ENCODE measurements at regions not wholly inside any gene's neighbourhood (a gene's known extent, or its start where the extent isn't known, plus 50 kb on each side); places are given as distances from the start of the nearest gene placed in this dataset.

DNA sequence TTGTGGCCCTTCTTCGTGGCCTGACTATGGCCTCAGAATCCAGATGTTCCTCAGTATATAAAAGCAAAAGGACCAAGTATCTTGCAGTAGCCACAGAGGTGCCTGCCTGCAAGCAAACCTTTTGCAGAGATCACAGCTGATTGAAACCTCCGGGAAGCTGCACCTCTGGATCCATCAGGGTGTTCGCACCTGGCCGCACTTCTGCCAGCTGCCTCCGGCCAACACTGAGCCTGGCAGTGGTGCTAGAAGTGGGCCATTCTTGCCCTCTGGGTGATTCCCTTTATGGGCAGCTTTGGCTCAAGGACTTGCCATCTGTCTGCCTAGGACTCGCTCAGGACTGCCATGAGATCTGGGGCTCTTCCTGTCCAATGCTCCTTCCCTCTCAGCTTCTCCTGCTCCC, 214.6 kb upstream of the ECI2 start:
- TF ChIP-seq, protein P1, sequence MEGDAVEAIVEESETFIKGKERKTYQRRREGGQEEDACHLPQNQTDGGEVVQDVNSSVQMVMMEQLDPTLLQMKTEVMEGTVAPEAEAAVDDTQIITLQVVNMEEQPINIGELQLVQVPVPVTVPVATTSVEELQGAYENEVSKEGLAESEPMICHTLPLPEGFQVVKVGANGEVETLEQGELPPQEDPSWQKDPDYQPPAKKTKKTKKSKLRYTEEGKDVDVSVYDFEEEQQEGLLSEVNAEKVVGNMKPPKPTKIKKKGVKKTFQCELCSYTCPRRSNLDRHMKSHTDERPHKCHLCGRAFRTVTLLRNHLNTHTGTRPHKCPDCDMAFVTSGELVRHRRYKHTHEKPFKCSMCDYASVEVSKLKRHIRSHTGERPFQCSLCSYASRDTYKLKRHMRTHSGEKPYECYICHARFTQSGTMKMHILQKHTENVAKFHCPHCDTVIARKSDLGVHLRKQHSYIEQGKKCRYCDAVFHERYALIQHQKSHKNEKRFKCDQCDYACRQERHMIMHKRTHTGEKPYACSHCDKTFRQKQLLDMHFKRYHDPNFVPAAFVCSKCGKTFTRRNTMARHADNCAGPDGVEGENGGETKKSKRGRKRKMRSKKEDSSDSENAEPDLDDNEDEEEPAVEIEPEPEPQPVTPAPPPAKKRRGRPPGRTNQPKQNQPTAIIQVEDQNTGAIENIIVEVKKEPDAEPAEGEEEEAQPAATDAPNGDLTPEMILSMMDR (IDR thresholded peaks at IDR 0.05): no peak
- TF ChIP-seq POLR2A (IDR thresholded peaks at IDR 0.05): no peak
- TF ChIP-seq POLR2AphosphoS5 (IDR thresholded peaks at IDR 0.05): no peak

Measured in transverse colon (tissue), 4 donors.